Right atrium auricular region (tissue), 2 donors: ENCODE measurements at regions not wholly inside any gene's neighbourhood (a gene's known extent, or its start where the extent isn't known, plus 50 kb on each side); places are given as distances from the start of the nearest gene placed in this dataset.

Experiments
- DNase-seq: peaks from one replicate; pipeline ENCODE4 v3.0.0-alpha.2; 2019; ENCODE audit warnings: low spot score
- H3K27ac ChIP-seq, 2 donors: fragments of 200-600 bp; sonication (generic); 1 replicate in 1 of 2; 2 replicates in 1 of 2; pipeline ENCODE4 v1.5.1; 2016 to 2019
- H3K27me3 ChIP-seq, 2 donors: fragments of 200-600 bp; sonication (generic); one replicate each; pipeline versions ENCODE4 v1.5.1 to v1.6.0; 2017 to 2019
- H3K36me3 ChIP-seq: fragments of 200-600 bp; sonication (generic); one replicate; pipeline ENCODE4 v1.5.1; 2016
- H3K4me1 ChIP-seq, 2 donors: fragments of 200-600 bp; sonication (generic); one replicate each; pipeline versions ENCODE4 v1.5.1 to v1.6.0; 2017 to 2019
- H3K4me3 ChIP-seq, 2 donors: fragments of 200-600 bp; sonication (generic); 1 replicate in 1 of 2; 2 replicates in 1 of 2; pipeline ENCODE4 v1.5.1; 2017 to 2019; ENCODE audit warnings: mild to moderate bottlenecking in 1 of 2, moderate library complexity in 1 of 2
- H3K9me3 ChIP-seq, 2 donors: fragments of 200-600 bp; sonication (generic); one replicate each; pipeline ENCODE4 v1.5.1; 2019
- CTCF ChIP-seq, 2 donors: fragments of 200-600 bp; sonication (generic); IDR thresholded peaks; one replicate each; pipeline ENCODE4 v1.5.1; 2019; ENCODE audit warnings: antibody characterized with exemption in 2 of 2

- H3K27ac ChIP-seq, result no peak overlapping the region
- no peak overlapping the region for H3K4me3 ChIP-seq
- H3K4me1 ChIP-seq, result no peaks in the 10 kb centered on the region
- H3K27me3 ChIP-seq, result no peaks in the 10 kb centered on the region
- H3K9me3 ChIP-seq, result peaks cover 0 to 26% of the 10 kb centered on the region in 2 donors
- TF ChIP-seq CTCF (IDR thresholded peaks at IDR 0.05), result no peak
- no peaks in the 10 kb centered on the region for H3K36me3 ChIP-seq
- no peak for DNase-seq
These were observed 90.3 kb upstream of the LARP1 start for GRCh38 chr5:154664869-154665268.

GRCh38 chr5:154663424-154663823 lies 91.8 kb upstream of the LARP1 start:
- no peak for DNase-seq
- H3K9me3 ChIP-seq, result peaks cover 0 to 19% of the 10 kb centered on the region in 2 donors
- H3K4me1 ChIP-seq, result no peaks in the 10 kb centered on the region
- H3K36me3 ChIP-seq, result no peaks in the 10 kb centered on the region
- no peaks in the 10 kb centered on the region for H3K27me3 ChIP-seq
- no peak overlapping the region for H3K27ac ChIP-seq
- no peak for TF ChIP-seq CTCF (IDR thresholded peaks at IDR 0.05)
- H3K4me3 ChIP-seq, result no peak overlapping the region

GRCh38 chr5:154654486-154655371 lies 100.4 kb upstream of the LARP1 start:
- Histone ChIP-seq H3K9me3 (no peaks in the 10 kb centered on the region), H3K4me1 (peaks cover 0 to 19% of the 10 kb centered on the region in 2 donors), H3K36me3 (no peaks in the 10 kb centered on the region), H3K27ac (peak overlapping the region; percentile 20 to 26), H3K4me3 (peak overlapping the region in 1 of 2 donors; percentile 16), H3K27me3 (no peaks in the 10 kb centered on the region)
- no peak for DNase-seq
- no peak for TF ChIP-seq CTCF (IDR thresholded peaks at IDR 0.05)

GRCh38 chr5:154653764-154654485 lies 101.3 kb upstream of the LARP1 start:
- H3K36me3 ChIP-seq, result no peaks in the 10 kb centered on the region

GRCh38 chr5:154653418-154653763 lies 101.8 kb upstream of the LARP1 start:
- TF ChIP-seq CTCF (IDR thresholded peaks at IDR 0.05), result no peak
- H3K27me3 ChIP-seq, result no peaks in the 10 kb centered on the region
- H3K4me3 ChIP-seq, result no peak overlapping the region
- H3K4me1 ChIP-seq, result peaks cover 0 to 19% of the 10 kb centered on the region in 2 donors
- no peaks in the 10 kb centered on the region for H3K36me3 ChIP-seq
- H3K27ac ChIP-seq, result peak overlapping the region in 1 of 2 donors; percentile 20
- H3K9me3 ChIP-seq, result no peaks in the 10 kb centered on the region
- no peak for DNase-seq

More at GRCh38 chr5:154653764-154654485, 101.3 kb upstream of the LARP1 start:
- Histone ChIP-seq H3K4me1 (peaks cover 0 to 19% of the 10 kb centered on the region in 2 donors), H3K27me3 (no peaks in the 10 kb centered on the region), H3K27ac (peak overlapping the region; percentile 20 to 45), H3K9me3 (no peaks in the 10 kb centered on the region), H3K4me3 (peak overlapping the region in 1 of 2 donors; percentile 16)
- no peak for DNase-seq
- TF ChIP-seq CTCF (IDR thresholded peaks at IDR 0.05), result no peak
